ENCODE measurements at regions not wholly inside any gene's neighbourhood (a gene's known extent, or its start where the extent isn't known, plus 50 kb on each side); places are given as distances from the start of the nearest gene placed in this dataset.

DNA sequence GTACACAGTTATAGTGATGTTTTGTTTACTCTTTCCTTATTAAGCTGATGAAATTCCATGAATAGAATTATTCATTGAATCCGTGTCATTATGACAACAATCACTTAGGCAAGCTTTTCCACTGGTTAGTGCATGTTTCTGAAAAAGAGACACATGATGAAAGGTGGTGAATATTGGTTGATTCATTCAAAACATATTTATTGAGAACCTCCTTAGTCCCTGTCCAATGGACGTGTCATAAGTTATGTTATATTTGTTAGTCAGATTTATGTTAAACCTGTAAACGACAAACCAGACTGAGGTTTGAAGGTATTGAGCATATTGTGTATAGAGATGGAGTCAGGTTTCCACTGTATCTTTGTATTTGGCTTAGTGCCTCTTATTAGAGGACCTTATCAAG lies 1888.9 kb upstream of the CDH6 start:
- DNase-seq (ENCODE audit: low read depth): no peak
- no peak overlapping the region for H3K4me3 ChIP-seq (ENCODE audit: low read depth, low read length)
- TF ChIP-seq, protein P1, sequence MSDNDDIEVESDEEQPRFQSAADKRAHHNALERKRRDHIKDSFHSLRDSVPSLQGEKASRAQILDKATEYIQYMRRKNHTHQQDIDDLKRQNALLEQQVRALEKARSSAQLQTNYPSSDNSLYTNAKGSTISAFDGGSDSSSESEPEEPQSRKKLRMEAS (IDR thresholded peaks at IDR 0.05; ENCODE audit: low read depth, low read length): no peak
- TF ChIP-seq POLR2A (IDR thresholded peaks at IDR 0.05; ENCODE audit: extremely low read depth, insufficient read length) (no peak), MYC (IDR thresholded peaks at IDR 0.05; ENCODE audit: low read depth, low read length) (no peak)
- TF ChIP-seq, protein P2, sequence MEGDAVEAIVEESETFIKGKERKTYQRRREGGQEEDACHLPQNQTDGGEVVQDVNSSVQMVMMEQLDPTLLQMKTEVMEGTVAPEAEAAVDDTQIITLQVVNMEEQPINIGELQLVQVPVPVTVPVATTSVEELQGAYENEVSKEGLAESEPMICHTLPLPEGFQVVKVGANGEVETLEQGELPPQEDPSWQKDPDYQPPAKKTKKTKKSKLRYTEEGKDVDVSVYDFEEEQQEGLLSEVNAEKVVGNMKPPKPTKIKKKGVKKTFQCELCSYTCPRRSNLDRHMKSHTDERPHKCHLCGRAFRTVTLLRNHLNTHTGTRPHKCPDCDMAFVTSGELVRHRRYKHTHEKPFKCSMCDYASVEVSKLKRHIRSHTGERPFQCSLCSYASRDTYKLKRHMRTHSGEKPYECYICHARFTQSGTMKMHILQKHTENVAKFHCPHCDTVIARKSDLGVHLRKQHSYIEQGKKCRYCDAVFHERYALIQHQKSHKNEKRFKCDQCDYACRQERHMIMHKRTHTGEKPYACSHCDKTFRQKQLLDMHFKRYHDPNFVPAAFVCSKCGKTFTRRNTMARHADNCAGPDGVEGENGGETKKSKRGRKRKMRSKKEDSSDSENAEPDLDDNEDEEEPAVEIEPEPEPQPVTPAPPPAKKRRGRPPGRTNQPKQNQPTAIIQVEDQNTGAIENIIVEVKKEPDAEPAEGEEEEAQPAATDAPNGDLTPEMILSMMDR (IDR thresholded peaks at IDR 0.05; ENCODE audit: low read depth, low read length): no peak

DNA sequence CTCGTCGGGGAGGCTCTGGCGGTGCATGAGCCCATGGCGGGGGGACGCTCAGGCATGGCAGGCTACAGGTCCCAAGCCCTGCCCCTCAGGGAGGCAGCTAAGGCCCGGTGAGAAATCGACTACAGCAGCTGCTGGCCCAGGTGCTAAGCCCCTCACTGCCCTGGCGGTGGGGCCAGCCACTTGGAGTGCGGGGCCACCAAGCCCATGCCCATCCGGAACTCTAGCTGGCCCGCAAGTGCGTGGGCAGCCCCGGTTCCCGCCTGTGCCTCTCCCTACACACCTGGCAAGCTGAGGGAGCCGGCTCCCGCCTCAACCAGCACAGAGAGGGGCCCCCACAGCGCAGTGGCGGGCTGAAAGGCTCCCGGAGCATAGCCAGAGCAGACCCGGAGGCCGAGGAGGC lies 1896.9 kb upstream of the CDH6 start:
- no peak for DNase-seq (ENCODE audit: low read depth)
- no peak for TF ChIP-seq POLR2A (IDR thresholded peaks at IDR 0.05; ENCODE audit: extremely low read depth, insufficient read length)
- TF ChIP-seq, protein P2 (IDR thresholded peaks at IDR 0.05; ENCODE audit: low read depth, low read length): no peak
- no peak overlapping the region for H3K4me3 ChIP-seq (ENCODE audit: low read depth, low read length)

DNA sequence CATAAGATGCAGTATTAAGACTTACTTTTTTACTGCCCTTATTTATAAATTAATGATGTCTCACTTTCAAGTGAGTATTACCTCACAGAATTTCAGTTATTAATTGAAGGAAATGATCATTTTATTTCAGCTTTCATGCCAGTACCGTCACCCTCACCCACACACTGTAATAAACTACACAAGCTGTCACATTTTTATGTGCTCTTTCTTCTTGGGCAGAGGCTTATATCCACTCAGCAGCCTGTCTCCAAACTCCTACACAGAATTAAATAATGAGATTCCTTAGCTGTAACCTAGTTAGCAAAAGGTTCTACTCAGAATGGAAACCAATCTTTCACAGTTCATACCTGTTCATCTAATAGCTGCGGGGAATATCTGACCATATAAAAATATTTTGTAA lies 1915.8 kb upstream of the CDH6 start:
- no peak for DNase-seq (ENCODE audit: low read depth)
- TF ChIP-seq, protein P2 (IDR thresholded peaks at IDR 0.05; ENCODE audit: low read depth, low read length): no peak
- TF ChIP-seq, protein P1 (IDR thresholded peaks at IDR 0.05; ENCODE audit: low read depth, low read length): no peak
- no peak overlapping the region for H3K4me3 ChIP-seq (ENCODE audit: low read depth, low read length)

DNA sequence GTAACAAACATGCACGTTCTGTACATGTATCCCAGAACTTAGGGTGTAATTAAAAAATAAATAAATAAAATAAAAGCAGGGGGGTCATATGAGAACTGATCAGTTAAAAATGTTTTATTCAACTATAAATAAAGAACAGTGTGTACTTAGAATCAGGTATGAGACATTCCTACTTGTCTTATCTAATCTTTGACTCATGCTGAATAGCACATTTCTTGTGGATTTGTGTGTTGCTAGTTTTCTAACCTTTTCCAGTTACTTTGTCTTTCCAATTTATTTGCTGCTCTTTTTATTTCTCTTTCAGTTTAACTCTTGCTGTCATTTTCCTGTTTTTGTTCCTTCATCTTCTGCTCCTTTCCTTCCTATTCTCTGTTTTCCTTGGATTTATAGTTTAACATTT lies 1917.1 kb upstream of the CDH6 start:
- DNase-seq (ENCODE audit: low read depth): no peak
- TF ChIP-seq, protein P1 (IDR thresholded peaks at IDR 0.05; ENCODE audit: low read depth, low read length): no peak
- TF ChIP-seq MYC (IDR thresholded peaks at IDR 0.05; ENCODE audit: low read depth, low read length) (no peak), POLR2A (IDR thresholded peaks at IDR 0.05; ENCODE audit: extremely low read depth, insufficient read length) (no peak)
- TF ChIP-seq, protein P2 (IDR thresholded peaks at IDR 0.05; ENCODE audit: low read depth, low read length): no peak
- H3K4me3 ChIP-seq (ENCODE audit: low read depth, low read length): no peak overlapping the region

DNA sequence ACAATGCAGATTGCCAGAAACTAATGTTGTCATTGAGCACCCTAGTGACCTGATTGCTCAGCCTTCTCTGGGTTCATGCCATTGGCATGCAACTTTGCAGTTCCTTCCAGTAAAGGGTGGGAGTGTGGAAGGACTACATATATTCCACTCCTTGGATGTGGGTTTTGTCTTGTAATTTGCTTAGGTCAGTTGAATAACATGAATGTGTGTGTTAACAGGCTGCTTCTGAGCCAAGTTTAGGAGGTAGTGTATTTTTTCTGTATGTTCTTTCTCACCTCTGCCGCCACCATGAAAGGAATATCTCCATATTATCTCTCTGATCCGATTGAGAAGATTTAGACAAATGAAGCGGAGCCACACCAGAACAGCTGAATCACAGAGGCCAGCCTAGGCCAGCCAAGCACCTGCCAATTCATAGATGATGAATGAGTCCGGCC lies 1929.6 kb upstream of the CDH6 start:
- no peak overlapping the region for H3K4me3 ChIP-seq (ENCODE audit: low read depth, low read length)
- no peak for DNase-seq (ENCODE audit: low read depth)
- TF ChIP-seq MYC (IDR thresholded peaks at IDR 0.05; ENCODE audit: low read depth, low read length): no peak
- TF ChIP-seq POLR2A (IDR thresholded peaks at IDR 0.05; ENCODE audit: extremely low read depth, insufficient read length): no peak
- TF ChIP-seq, protein P2 (IDR thresholded peaks at IDR 0.05; ENCODE audit: low read depth, low read length): no peak
- TF ChIP-seq, protein P1 (IDR thresholded peaks at IDR 0.05; ENCODE audit: low read depth, low read length): no peak

DNA sequence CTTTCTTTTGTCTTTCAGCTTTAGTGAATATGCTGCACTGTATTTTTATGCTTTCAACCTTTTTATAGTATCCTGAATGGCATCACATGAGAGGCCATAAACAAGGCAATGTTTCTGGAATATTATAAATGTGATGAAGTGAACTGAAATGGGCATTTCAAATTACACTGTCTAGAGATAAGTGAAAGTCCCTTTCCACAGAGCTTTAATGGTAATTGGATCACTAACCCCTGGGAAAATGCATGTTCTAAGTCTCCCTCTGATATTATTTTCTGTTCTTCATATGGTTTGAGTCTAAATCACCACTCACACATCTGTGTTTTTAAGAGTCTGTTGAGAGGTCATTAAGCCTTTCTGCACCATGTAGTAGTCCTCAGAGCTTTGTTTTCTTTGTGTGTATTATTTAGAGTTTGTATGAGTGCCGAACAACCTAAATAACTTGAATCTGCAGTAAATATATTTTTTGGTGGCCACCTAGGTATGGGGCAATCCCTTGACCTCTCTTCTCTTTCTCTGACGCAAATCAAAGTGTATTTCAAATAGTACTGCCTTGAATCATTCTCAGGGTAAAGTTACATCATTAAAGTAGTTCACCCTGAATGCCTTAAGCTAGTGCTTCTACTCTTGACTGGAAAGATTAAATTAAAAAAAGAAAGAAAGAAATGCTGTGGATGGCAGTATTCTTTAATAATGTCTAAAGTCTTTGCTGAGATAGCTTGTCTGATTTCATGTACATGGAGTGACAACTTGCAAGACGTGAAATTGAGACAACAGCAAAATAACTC lies 1931.0 kb upstream of the CDH6 start:
- TF ChIP-seq, protein P2 (IDR thresholded peaks at IDR 0.05; ENCODE audit: low read depth, low read length): no peak
- TF ChIP-seq, protein P1 (IDR thresholded peaks at IDR 0.05; ENCODE audit: low read depth, low read length): no peak
- TF ChIP-seq MYC (IDR thresholded peaks at IDR 0.05; ENCODE audit: low read depth, low read length) (no peak), POLR2A (IDR thresholded peaks at IDR 0.05; ENCODE audit: extremely low read depth, insufficient read length) (no peak)
- no peak overlapping the region for H3K4me3 ChIP-seq (ENCODE audit: low read depth, low read length)
- DNase-seq (ENCODE audit: low read depth): no peak
